SK-N-SH (cell line): ENCODE measurements at regions not wholly inside any gene's neighbourhood (a gene's known extent, or its start where the extent isn't known, plus 50 kb on each side); places are given as distances from the start of the nearest gene placed in this dataset.

Experiments used
- CTCF ChIP-seq: fragments of 200-600 bp; sonication (generic); IDR thresholded peaks from 2 replicates; pipeline ENCODE4 v1.6.1; 2017; ENCODE audit warnings: antibody characterized with exemption, mild to moderate bottlenecking, moderate library complexity
- EP300 ChIP-seq, 2 experiments: IDR thresholded peaks; 2 replicates each; pipeline versions ENCODE4 v1.4.0 to v1.6.1; 2012; ENCODE audit warnings: borderline replicate concordance in 1 of 2, low read depth in 1 of 2, low read length in 1 of 2
- IRF3 ChIP-seq: fragments of 150-350 bp; IDR thresholded peaks from 2 replicates; pipeline ENCODE4 v1.6.1; 2016; ENCODE audit warnings: mild to moderate bottlenecking, low read depth, low read length
- JUND ChIP-seq: IDR thresholded peaks from 2 replicates; pipeline ENCODE4 v1.4.0; 2012
- RFX5 ChIP-seq: IDR thresholded peaks from 2 replicates; pipeline ENCODE4 v1.6.1; 2012; ENCODE audit warnings: mild to moderate bottlenecking, improper control_type of control experiment, low read length

GRCh38 chr22:22752556-22753477 lies 108.4 kb downstream of the GGTLC2 start:
- TF ChIP-seq EP300 (IDR thresholded peaks at IDR 0.05; ENCODE audit: borderline replicate concordance in 1 of 2, low read depth in 1 of 2, low read length in 1 of 2) = no peak
- TF ChIP-seq CTCF = no peak
- no peak for TF ChIP-seq IRF3
- no peak for TF ChIP-seq RFX5
- TF ChIP-seq JUND = no peak
